ENCODE measurements at regions not wholly inside any gene's neighbourhood (a gene's known extent, or its start where the extent isn't known, plus 50 kb on each side); places are given as distances from the start of the nearest gene placed in this dataset.

DNA sequence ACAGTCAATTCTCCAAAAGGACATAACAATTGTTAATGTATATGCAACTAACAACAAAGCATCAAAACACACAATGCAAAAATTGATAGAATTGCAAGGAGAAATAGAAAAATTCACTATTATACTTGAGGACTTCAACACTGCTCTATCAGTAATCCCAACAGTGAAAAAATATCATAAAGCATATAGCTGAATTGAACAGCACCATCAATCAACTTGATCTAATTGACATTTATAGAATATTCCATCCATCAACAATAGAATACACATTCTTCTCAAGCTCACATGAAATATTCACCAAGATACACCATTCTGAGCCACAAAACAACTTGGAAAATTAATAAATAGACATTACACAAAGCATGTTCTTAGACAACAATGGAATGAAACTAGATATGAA lies 60.1 kb upstream of the ASXL3 start:
- H3K4me3 ChIP-seq (ENCODE audit: low read depth, low read length), result no peak overlapping the region
- in situ Hi-C loops (cut with HindIII; ENCODE audit: low sequenced_read_pairs), result no loop called here
- TF ChIP-seq, protein P1, sequence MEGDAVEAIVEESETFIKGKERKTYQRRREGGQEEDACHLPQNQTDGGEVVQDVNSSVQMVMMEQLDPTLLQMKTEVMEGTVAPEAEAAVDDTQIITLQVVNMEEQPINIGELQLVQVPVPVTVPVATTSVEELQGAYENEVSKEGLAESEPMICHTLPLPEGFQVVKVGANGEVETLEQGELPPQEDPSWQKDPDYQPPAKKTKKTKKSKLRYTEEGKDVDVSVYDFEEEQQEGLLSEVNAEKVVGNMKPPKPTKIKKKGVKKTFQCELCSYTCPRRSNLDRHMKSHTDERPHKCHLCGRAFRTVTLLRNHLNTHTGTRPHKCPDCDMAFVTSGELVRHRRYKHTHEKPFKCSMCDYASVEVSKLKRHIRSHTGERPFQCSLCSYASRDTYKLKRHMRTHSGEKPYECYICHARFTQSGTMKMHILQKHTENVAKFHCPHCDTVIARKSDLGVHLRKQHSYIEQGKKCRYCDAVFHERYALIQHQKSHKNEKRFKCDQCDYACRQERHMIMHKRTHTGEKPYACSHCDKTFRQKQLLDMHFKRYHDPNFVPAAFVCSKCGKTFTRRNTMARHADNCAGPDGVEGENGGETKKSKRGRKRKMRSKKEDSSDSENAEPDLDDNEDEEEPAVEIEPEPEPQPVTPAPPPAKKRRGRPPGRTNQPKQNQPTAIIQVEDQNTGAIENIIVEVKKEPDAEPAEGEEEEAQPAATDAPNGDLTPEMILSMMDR (IDR thresholded peaks at IDR 0.05; ENCODE audit: low read depth, low read length), result no peak
- DNase-seq (ENCODE audit: low read depth, low spot score), result no peak

DNA sequence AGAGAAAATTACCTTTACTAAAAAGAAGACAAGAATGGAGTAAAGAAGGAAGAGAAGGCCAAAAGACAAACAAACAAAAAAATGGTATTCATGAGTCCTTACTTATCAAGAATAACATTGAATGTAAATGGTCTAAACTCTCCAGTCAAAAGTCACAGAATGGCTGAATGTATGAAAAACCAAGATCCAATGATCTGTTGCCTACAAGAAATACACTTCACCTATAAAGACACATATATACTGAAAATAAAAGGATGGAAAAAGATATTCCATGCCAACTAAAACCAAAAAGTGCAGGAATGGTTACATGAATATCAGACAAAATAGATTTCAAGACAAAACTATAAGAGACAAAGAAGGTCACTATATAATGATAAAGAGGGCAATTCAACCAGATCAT lies 65.0 kb upstream of the ASXL3 start:
- in situ Hi-C loops (cut with HindIII; ENCODE audit: low sequenced_read_pairs), result no loop called here
- no peak for DNase-seq (ENCODE audit: low read depth, low spot score)
- TF ChIP-seq, protein P1 (IDR thresholded peaks at IDR 0.05; ENCODE audit: low read depth, low read length), result no peak
- H3K4me3 ChIP-seq (ENCODE audit: low read depth, low read length), result no peak overlapping the region

DNA sequence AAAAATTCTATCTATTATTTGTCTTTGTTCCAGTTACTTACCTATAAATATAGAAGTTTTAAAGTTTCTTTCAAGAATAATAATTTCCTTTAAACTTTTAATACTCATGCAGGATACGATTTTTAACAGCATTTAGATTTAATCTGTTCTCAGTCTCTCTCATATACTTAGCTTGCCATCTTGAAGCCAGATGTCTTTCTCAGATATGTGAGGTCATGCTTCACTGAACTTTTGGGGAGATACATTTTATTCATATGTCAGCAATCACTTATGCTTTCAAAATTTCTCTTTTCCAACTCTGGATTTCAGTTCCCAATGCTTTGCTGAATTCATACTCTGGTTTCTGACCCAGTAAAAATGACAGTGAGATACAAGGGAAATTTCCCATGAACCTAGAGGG lies 66.5 kb upstream of the CCDC178 start:
- TF ChIP-seq, protein P1 (IDR thresholded peaks at IDR 0.05; ENCODE audit: low read depth, low read length), result no peak
- no peak overlapping the region for H3K4me3 ChIP-seq (ENCODE audit: low read depth, low read length)
- in situ Hi-C loops (cut with HindIII; ENCODE audit: low sequenced_read_pairs), result no loop called here
- DNase-seq (ENCODE audit: low read depth, low spot score), result no peak

GRCh38 chr18:33505798-33506197 lies 65.3 kb upstream of the CCDC178 start:
- DNase-seq (ENCODE audit: low read depth, low spot score), result no peak
- no peak overlapping the region for H3K4me3 ChIP-seq (ENCODE audit: low read depth, low read length)
- in situ Hi-C loops (cut with HindIII; ENCODE audit: low sequenced_read_pairs), result no loop called here
- TF ChIP-seq, protein P1 (IDR thresholded peaks at IDR 0.05; ENCODE audit: low read depth, low read length), result no peak

GRCh38 chr18:33505297-33505696 lies 64.8 kb upstream of the CCDC178 start:
- TF ChIP-seq, protein P1 (IDR thresholded peaks at IDR 0.05; ENCODE audit: low read depth, low read length), result no peak
- DNase-seq (ENCODE audit: low read depth, low spot score), result no peak
- no peak overlapping the region for H3K4me3 ChIP-seq (ENCODE audit: low read depth, low read length)
- in situ Hi-C loops (cut with HindIII; ENCODE audit: low sequenced_read_pairs), result no loop called here

- H3K4me3 ChIP-seq (ENCODE audit: low read depth, low read length), result no peak overlapping the region
- TF ChIP-seq, protein P1 (IDR thresholded peaks at IDR 0.05; ENCODE audit: low read depth, low read length), result peak; percentile 64
- in situ Hi-C loops (cut with HindIII; ENCODE audit: low sequenced_read_pairs), result no loop called here
- peak; percentile 64 for DNase-seq (ENCODE audit: low read depth, low spot score)
Observed at GRCh38 chr18:33495278-33495677, 54.8 kb upstream of the CCDC178 start.
